IPS DF 19.7 (cell line): ENCODE measurements at regions not wholly inside any gene's neighbourhood (a gene's known extent, or its start where the extent isn't known, plus 50 kb on each side); places are given as distances from the start of the nearest gene placed in this dataset.
A peak's percentile ranks its signal among the peaks of the same experiment; 100 is the strongest.
"Not testable (repeated sequence)": the region's sequence is repeated elsewhere in the genome, so short reads cannot be mapped to it uniquely, and the experiment has no call there.

ENCODE experiments used
- DNase-seq: peaks from one replicate; pipeline ENCODE4 v3.0.0-alpha.2; 2013; ENCODE audit warnings: low read depth, low spot score

- no peak for DNase-seq
Measured at GRCh38 chr17:70519300-70519699, 350.0 kb downstream of the KCNJ2 start.

GRCh38 chr17:70520447-70520846 lies 351.1 kb downstream of the KCNJ2 start:
- DNase-seq = no peak

GRCh38 chr17:70520956-70521355 lies 351.6 kb downstream of the KCNJ2 start:
- DNase-seq = no peak

- DNase-seq = no peak
Measured at GRCh38 chr17:70521821-70522256, 352.5 kb downstream of the KCNJ2 start.

GRCh38 chr17:70523426-70523825 lies 354.1 kb downstream of the KCNJ2 start:
- no peak for DNase-seq

GRCh38 chr17:70525035-70525434 lies 355.7 kb downstream of the KCNJ2 start:
- DNase-seq = not testable (repeated sequence)

GRCh38 chr17:70525961-70526360 lies 356.6 kb downstream of the KCNJ2 start:
- no peak for DNase-seq

- no peak for DNase-seq
Measured at GRCh38 chr17:70527364-70527888, 358.1 kb downstream of the KCNJ2 start.

- DNase-seq = no peak
Measured at GRCh38 chr17:70533427-70533826, 364.1 kb downstream of the KCNJ2 start.

GRCh38 chr17:70535986-70536385 lies 366.7 kb downstream of the KCNJ2 start:
- DNase-seq = no peak

GRCh38 chr17:70539132-70539924 lies 370.0 kb downstream of the KCNJ2 start:
- peak; percentile 54 for DNase-seq

- no peak for DNase-seq
Measured at GRCh38 chr17:70542876-70543275, 373.5 kb downstream of the KCNJ2 start.

GRCh38 chr17:70544317-70544716 lies 375.0 kb downstream of the KCNJ2 start:
- DNase-seq = no peak

- DNase-seq = peak; percentile 15
Measured at GRCh38 chr17:70552230-70552981, 383.1 kb downstream of the KCNJ2 start.

- DNase-seq = no peak
Measured at GRCh38 chr17:70552982-70553334, 383.6 kb downstream of the KCNJ2 start.

- DNase-seq = no peak
Measured at GRCh38 chr17:70555723-70556122, 386.4 kb downstream of the KCNJ2 start.

GRCh38 chr17:70558821-70559220 lies 389.5 kb downstream of the KCNJ2 start:
- DNase-seq = no peak

- no peak for DNase-seq
Measured at GRCh38 chr17:70560471-70560870, 391.1 kb downstream of the KCNJ2 start.

- DNase-seq = no peak
Measured at GRCh38 chr17:70562137-70562536, 392.8 kb downstream of the KCNJ2 start.

GRCh38 chr17:70563281-70563820 lies 394.0 kb downstream of the KCNJ2 start:
- no peak for DNase-seq

- DNase-seq = no peak
Measured at GRCh38 chr17:70564006-70564620, 394.8 kb downstream of the KCNJ2 start.

GRCh38 chr17:70569128-70569527 lies 399.8 kb downstream of the KCNJ2 start:
- DNase-seq = no peak
